Calu3 (cell line): ENCODE measurements at regions not wholly inside any gene's neighbourhood (a gene's known extent, or its start where the extent isn't known, plus 50 kb on each side); places are given as distances from the start of the nearest gene placed in this dataset.
"Not testable (repeated sequence)": the region's sequence is repeated elsewhere in the genome, so short reads cannot be mapped to it uniquely, and the experiment has no call there.

Experiments used
- BruUV-seq: library from RNA; stranded (reverse); fragments of 400-500 nt; replicated peaks from 2 replicates; lab custom pipeline; 2021; lab: Mats Ljungman, UMichigan
- CTCF ChIA-PET: fragments of 300-600 bp; sonication (Branson Sonifier 250); formaldehyde crosslinking; loops from one replicate; lab custom pipeline; 2022; ENCODE audit warnings: antibody characterized with exemption; lab: Charles Lee
- DNase-seq: peaks from one replicate; pipeline ENCODE4 v3.0.0; 2022
- H3K27ac Mint-ChIP-seq: one replicate; pipeline ENCODE4 v1.8.0; 2022; ENCODE audit warnings: mixed read lengths; ENCODE audit not compliant: unreplicated experiment
- H3K27me3 Mint-ChIP-seq: one replicate; pipeline ENCODE4 v1.8.0; 2022; ENCODE audit warnings: mixed read lengths; ENCODE audit not compliant: unreplicated experiment
- H3K36me3 Mint-ChIP-seq: one replicate; pipeline ENCODE4 v1.8.0; 2022; ENCODE audit warnings: mild to moderate bottlenecking, moderate library complexity, mixed read lengths; ENCODE audit not compliant: insufficient read depth, unreplicated experiment
- H3K4me1 Mint-ChIP-seq: one replicate; pipeline ENCODE4 v1.8.0; 2022; ENCODE audit warnings: mild to moderate bottlenecking, low read depth, mixed read lengths; ENCODE audit not compliant: unreplicated experiment
- H3K4me3 Mint-ChIP-seq: one replicate; pipeline ENCODE4 v1.8.0; 2022; ENCODE audit warnings: mild to moderate bottlenecking, low read depth, moderate library complexity, mixed read lengths; ENCODE audit not compliant: unreplicated experiment
- H3K9me3 Mint-ChIP-seq: one replicate; pipeline ENCODE4 v1.8.0; 2022; ENCODE audit warnings: low read depth, mixed read lengths; ENCODE audit not compliant: unreplicated experiment
- intact Hi-C: fragments of 100-400 bp; cut with micrococcal nuclease; formaldehyde crosslinking; loops from one replicate; pipeline ENCODE4 v1.10.0; 2022; ENCODE audit not compliant: unreplicated experiment
- TF ChIP-seq, protein P1 (sequence below): fragments of 200-600 bp; IDR thresholded peaks from one replicate; pipeline ENCODE4 v1.8.0; 2022; ENCODE audit warnings: antibody characterized with exemption; ENCODE audit not compliant: unreplicated experiment

DNA sequence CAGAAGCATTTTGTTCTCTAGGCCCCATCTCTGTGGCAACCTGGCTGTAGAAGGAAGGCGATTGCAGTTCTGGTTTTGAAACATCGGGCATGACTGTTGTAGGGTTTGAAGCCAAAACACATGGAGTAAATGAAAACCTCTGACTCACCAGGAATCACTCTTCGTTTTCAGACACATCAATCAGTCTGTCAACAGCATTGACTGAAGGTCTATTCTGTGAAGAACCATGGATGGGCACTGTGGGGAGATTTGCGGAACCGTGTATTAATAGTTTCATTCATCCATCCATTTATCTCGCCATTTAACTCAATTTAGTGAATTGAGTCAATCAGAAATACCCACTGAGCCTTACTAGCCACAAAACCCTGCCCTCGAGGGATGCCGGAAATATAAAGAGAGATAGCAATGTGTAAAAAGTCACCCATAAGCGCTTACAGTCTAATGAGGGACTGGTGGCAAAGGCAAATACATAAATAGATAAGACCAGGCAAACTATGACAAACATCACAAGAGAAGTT lies 364.6 kb upstream of the PROX1 start:
- H3K27ac Mint-ChIP-seq: no peak overlapping the region
- no peak overlapping the region for H3K4me3 Mint-ChIP-seq
- no peak for DNase-seq
- CTCF ChIA-PET: no interaction called here
- no peaks in the 10 kb centered on the region for H3K4me1 Mint-ChIP-seq
- H3K36me3 Mint-ChIP-seq: no peaks in the 10 kb centered on the region
- no TSS peak for BruUV-seq
- peaks cover 2% of the 10 kb centered on the region for H3K9me3 Mint-ChIP-seq
- peaks cover 11% of the 10 kb centered on the region for H3K27me3 Mint-ChIP-seq
- intact Hi-C loops: no loop called here
- TF ChIP-seq, protein P1, sequence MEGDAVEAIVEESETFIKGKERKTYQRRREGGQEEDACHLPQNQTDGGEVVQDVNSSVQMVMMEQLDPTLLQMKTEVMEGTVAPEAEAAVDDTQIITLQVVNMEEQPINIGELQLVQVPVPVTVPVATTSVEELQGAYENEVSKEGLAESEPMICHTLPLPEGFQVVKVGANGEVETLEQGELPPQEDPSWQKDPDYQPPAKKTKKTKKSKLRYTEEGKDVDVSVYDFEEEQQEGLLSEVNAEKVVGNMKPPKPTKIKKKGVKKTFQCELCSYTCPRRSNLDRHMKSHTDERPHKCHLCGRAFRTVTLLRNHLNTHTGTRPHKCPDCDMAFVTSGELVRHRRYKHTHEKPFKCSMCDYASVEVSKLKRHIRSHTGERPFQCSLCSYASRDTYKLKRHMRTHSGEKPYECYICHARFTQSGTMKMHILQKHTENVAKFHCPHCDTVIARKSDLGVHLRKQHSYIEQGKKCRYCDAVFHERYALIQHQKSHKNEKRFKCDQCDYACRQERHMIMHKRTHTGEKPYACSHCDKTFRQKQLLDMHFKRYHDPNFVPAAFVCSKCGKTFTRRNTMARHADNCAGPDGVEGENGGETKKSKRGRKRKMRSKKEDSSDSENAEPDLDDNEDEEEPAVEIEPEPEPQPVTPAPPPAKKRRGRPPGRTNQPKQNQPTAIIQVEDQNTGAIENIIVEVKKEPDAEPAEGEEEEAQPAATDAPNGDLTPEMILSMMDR: no peak

DNA sequence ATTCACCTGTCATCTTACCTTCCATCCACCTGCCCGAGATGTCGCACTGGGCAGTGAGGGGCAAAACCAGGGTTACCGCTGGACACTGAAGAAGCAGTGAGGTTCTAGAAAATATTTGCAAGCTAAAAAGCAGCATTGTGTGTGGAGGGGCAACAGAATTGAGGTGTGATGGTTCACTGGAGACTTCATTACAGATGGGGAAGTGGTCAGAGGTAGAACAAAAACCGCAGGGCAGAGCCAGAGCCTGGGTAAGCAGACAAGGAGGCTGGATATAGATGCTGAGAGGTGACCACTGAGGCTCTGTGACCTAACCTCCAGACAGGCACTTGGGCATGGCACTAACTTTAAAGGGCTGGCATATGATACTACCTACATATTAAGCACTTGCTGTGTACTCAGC lies 363.9 kb upstream of the PROX1 start:
- CTCF ChIA-PET: no interaction called here
- H3K9me3 Mint-ChIP-seq: peaks cover 6% of the 10 kb centered on the region
- no peaks in the 10 kb centered on the region for H3K36me3 Mint-ChIP-seq
- BruUV-seq: no TSS peak
- intact Hi-C loops: no loop called here
- DNase-seq: no peak
- TF ChIP-seq, protein P1: no peak
- peaks cover 4% of the 10 kb centered on the region for H3K27me3 Mint-ChIP-seq
- H3K4me1 Mint-ChIP-seq: no peaks in the 10 kb centered on the region
- no peak overlapping the region for H3K27ac Mint-ChIP-seq
- no peak overlapping the region for H3K4me3 Mint-ChIP-seq

DNA sequence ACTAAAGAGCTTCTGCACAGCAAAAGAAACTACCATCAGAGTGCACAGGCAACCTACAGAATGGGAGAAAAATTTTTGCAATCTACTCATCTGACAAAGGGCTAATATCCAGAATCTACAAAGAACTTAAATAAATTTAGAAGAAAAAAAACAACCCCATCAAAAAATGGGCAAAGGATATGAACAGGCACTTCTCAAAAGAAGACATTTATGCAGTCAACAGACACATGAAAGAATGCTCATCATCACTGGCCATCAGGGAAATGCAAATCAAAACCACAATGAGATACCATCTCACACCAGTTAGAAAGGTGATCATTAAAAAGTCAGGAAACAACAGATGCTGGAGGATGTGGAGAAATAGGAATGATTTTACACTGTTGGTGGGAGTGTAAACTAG lies 351.0 kb upstream of the PROX1 start:
- intact Hi-C loops, DNase-seq: not testable (repeated sequence)
- peaks cover 15% of the 10 kb centered on the region for H3K9me3 Mint-ChIP-seq

DNA sequence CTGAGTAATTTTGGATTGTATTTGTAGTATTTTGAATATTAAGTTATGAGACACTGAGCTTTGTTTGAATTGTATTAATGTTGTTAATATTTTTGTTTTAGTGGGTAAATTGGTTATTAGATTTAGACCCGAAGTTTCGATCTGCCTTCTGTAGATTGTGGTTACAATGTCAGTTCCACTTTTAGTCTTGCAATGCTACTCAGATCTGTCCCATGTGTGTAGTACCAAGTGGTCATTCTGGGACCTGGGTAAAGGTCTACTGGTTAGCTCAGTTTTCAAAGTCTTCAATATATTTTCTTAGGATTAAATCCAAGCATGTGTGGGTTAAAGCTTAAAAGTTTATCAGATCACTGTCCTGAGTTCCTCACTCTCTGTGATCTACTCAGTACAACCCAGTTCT lies 346.5 kb upstream of the PROX1 start:
- intact Hi-C loops: no loop called here
- Mint-ChIP-seq H3K4me3 (no peak overlapping the region), H3K4me1 (no peaks in the 10 kb centered on the region), H3K27me3 (peaks cover 20% of the 10 kb centered on the region), H3K36me3 (no peaks in the 10 kb centered on the region), H3K9me3 (no peaks in the 10 kb centered on the region), H3K27ac (no peak overlapping the region)
- no TSS peak for BruUV-seq
- DNase-seq: no peak
- CTCF ChIA-PET: interaction anchor here (0.6 kb wide), 1 partner anchor 140 kb away, joined by 5 read pairs; no protein-coding TSS in a partner anchor
- TF ChIP-seq, protein P1: no peak

More for the DNA sequence above, 351.0 kb upstream of the PROX1 start:
- H3K27ac Mint-ChIP-seq, H3K4me3 Mint-ChIP-seq, CTCF ChIA-PET, H3K36me3 Mint-ChIP-seq, BruUV-seq, H3K27me3 Mint-ChIP-seq, H3K4me1 Mint-ChIP-seq: not testable (repeated sequence)

DNA sequence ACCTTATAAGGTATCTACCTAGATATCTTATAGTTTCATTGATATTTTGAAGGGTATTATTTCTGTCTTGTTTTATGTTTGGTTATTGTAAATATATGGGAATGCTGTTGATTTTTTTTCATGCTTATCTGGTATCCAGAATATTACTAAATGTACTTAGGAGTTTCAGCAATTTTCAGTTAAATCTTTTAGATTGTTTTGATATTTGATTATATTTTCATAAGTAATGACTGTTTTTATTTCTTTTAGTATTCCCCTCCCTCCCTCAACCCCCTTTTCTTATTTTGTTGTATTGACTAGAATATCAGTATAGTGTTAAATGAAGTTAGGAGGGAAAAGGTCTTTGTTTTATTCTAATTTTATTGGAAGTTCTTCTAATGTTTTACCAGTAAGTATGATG lies 344.4 kb upstream of the PROX1 start:
- CTCF ChIA-PET: no interaction called here
- BruUV-seq: no TSS peak
- no peaks in the 10 kb centered on the region for H3K9me3 Mint-ChIP-seq
- H3K36me3 Mint-ChIP-seq: no peaks in the 10 kb centered on the region
- H3K4me1 Mint-ChIP-seq: no peaks in the 10 kb centered on the region
- peaks cover 23% of the 10 kb centered on the region for H3K27me3 Mint-ChIP-seq
- H3K4me3 Mint-ChIP-seq: no peak overlapping the region
- no peak for DNase-seq
- intact Hi-C loops: no loop called here
- TF ChIP-seq, protein P1: no peak
- H3K27ac Mint-ChIP-seq: no peak overlapping the region
